IMR-90 (cell line): ENCODE measurements at regions not wholly inside any gene's neighbourhood (a gene's known extent, or its start where the extent isn't known, plus 50 kb on each side); places are given as distances from the start of the nearest gene placed in this dataset.

Source experiments
- ATAC-seq: fragments of 200-7000 bp; cut with Tn5 transposase; 2 replicates; pipeline ENCODE4 v1.9.1; 2020; ENCODE audit warnings: low read depth, mild to moderate bottlenecking, moderate library complexity
- BruUV-seq: library from RNA; stranded (reverse); fragments of 400-500 nt; replicated peaks from 2 replicates; lab custom pipeline; 2021; lab: Mats Ljungman, UMichigan
- CTCF ChIA-PET: fragments of 300-600 bp; formaldehyde crosslinking; extraction: SDS; loops from one replicate; lab custom pipeline; 2021; ENCODE audit warnings: antibody characterized with exemption; lab: Yijun Ruan, JAX
- POLR2A ChIA-PET: fragments of 300-600 bp; sonication (Branson Sonifier 250); formaldehyde crosslinking; loops from one replicate; lab custom pipeline; 2022; ENCODE audit warnings: antibody characterized with exemption; ENCODE audit not compliant: unreplicated experiment; lab: Charles Lee
- DNase-seq: peaks from one replicate; pipeline ENCODE4 v3.0.0; 2013
- H2AFZ ChIP-seq: replicated peaks from 2 replicates; pipeline ENCODE3; 2013; ENCODE audit warnings: low read length, mild to moderate bottlenecking; ENCODE audit not compliant: poor library complexity
- H2AK5ac ChIP-seq: 2 replicates; pipeline ENCODE4 v1.6.1; 2013; ENCODE audit warnings: low read depth, low read length, inconsistent platforms
- H2AK9ac ChIP-seq: replicated peaks from 2 replicates; pipeline ENCODE3; 2013; ENCODE audit warnings: mild to moderate bottlenecking, low read depth, low read length, moderate library complexity; ENCODE audit not compliant: poor library complexity
- H2BK120ac ChIP-seq: 2 replicates; pipeline ENCODE4 v1.6.1; 2013; ENCODE audit warnings: low read depth, low read length, inconsistent platforms
- H2BK15ac ChIP-seq: 3 replicates; pipeline ENCODE4 v1.6.1; 2013; ENCODE audit warnings: low read depth, low read length, inconsistent platforms
- H2BK20ac ChIP-seq: 2 replicates; pipeline ENCODE4 v1.6.1; 2013; ENCODE audit warnings: low read depth, mild to moderate bottlenecking, inconsistent platforms, low read length, moderate library complexity
- H2BK5ac ChIP-seq: 2 replicates; pipeline ENCODE4 v1.6.1; 2013; ENCODE audit warnings: mild to moderate bottlenecking, low read depth, low read length, inconsistent platforms; ENCODE audit not compliant: poor library complexity, severe bottlenecking
- H3K14ac ChIP-seq: replicated peaks from 2 replicates; pipeline ENCODE4 v1.6.1; 2013; ENCODE audit warnings: low read depth, low read length, inconsistent platforms
- H3K18ac ChIP-seq: 2 replicates; pipeline ENCODE4 v1.6.1; 2013; ENCODE audit warnings: low read depth, low read length, control low read depth
- H3K23ac ChIP-seq: 2 replicates; pipeline ENCODE4 v1.6.1; 2013; ENCODE audit warnings: low read depth, low read length, inconsistent platforms
- H3K27ac ChIP-seq: 2 replicates; pipeline ENCODE4 v1.5.1; 2013; ENCODE audit warnings: mild to moderate bottlenecking, control low read depth, low read length; ENCODE audit not compliant: insufficient read depth
- H3K27me3 ChIP-seq: 2 replicates; pipeline ENCODE4 v1.6.1; 2013; ENCODE audit warnings: low read length; ENCODE audit not compliant: control insufficient read depth, insufficient read depth
- H3K36me3 ChIP-seq: 2 replicates; pipeline ENCODE4 v1.6.1; 2013; ENCODE audit warnings: low read length, mixed read lengths; ENCODE audit not compliant: control insufficient read depth, insufficient read depth
- H3K4ac ChIP-seq: 2 replicates; pipeline ENCODE4 v1.6.1; 2013; ENCODE audit warnings: low read depth, low read length, inconsistent platforms
- H3K4me1 ChIP-seq: 2 replicates; pipeline ENCODE4 v1.6.1; 2013; ENCODE audit warnings: low read length, mixed read lengths; ENCODE audit not compliant: control insufficient read depth, insufficient read depth
- H3K4me2 ChIP-seq: 2 replicates; pipeline ENCODE4 v1.6.1; 2013; ENCODE audit warnings: low read depth, mild to moderate bottlenecking, control low read depth, low read length, moderate library complexity
- H3K4me3 ChIP-seq: 2 replicates; pipeline ENCODE4 v1.5.1; 2013; ENCODE audit warnings: low read depth, mild to moderate bottlenecking, control low read depth, low read length, moderate library complexity; ENCODE audit not compliant: insufficient read depth
- H3K56ac ChIP-seq: 2 replicates; pipeline ENCODE4 v1.6.1; 2013; ENCODE audit warnings: low read length, inconsistent platforms; ENCODE audit not compliant: insufficient read depth; ENCODE audit errors: extremely low read depth
- H3K79me1 ChIP-seq, 2 experiments: 2 replicates each; pipeline ENCODE4 v1.6.1; 2013; ENCODE audit warnings: low read length in 2 of 2, inconsistent platforms in 1 of 2, low read depth in 1 of 2
- H3K9ac ChIP-seq: 2 replicates; pipeline ENCODE4 v1.6.1; 2013; ENCODE audit warnings: low read depth, low read length, control low read depth
- H3K9me1 ChIP-seq: 2 replicates; pipeline ENCODE4 v1.6.1; 2013; ENCODE audit warnings: low read length, inconsistent platforms; ENCODE audit not compliant: insufficient read depth
- H3K9me3 ChIP-seq: 2 replicates; pipeline ENCODE4 v1.6.1; 2013; ENCODE audit warnings: low read length; ENCODE audit not compliant: control insufficient read depth, insufficient read depth
- H4K20me1 ChIP-seq: 2 replicates; pipeline ENCODE4 v1.6.1; 2013; ENCODE audit warnings: low read length, inconsistent platforms; ENCODE audit not compliant: insufficient read depth
- H4K5ac ChIP-seq: 2 replicates; pipeline ENCODE4 v1.6.1; 2013; ENCODE audit warnings: mild to moderate bottlenecking, low read depth, low read length, control low read depth
- H4K8ac ChIP-seq, 2 experiments: 2 replicates each; pipeline ENCODE4 v1.6.1; 2013; ENCODE audit warnings: low read depth in 2 of 2, low read length in 2 of 2, control low read depth in 1 of 2, inconsistent platforms in 1 of 2
- H4K91ac ChIP-seq: 2 replicates; pipeline ENCODE4 v1.6.1; 2013; ENCODE audit warnings: low read depth, low read length, inconsistent platforms; ENCODE audit not compliant: insufficient read depth
- BHLHE40 ChIP-seq: fragments of 150-350 bp; IDR thresholded peaks from 2 replicates; pipeline ENCODE4 v1.6.1; 2016; ENCODE audit warnings: mild to moderate bottlenecking, low read depth, low read length
- CEBPB ChIP-seq: IDR thresholded peaks from 2 replicates; pipeline ENCODE4 v1.6.1; 2012; ENCODE audit warnings: low read depth, low read length, improper control_type of control experiment
- CHD1 ChIP-seq: IDR thresholded peaks from 2 replicates; pipeline ENCODE4 v1.6.1; 2012; ENCODE audit warnings: low read depth, low read length, improper control_type of control experiment
- ELK1 ChIP-seq: fragments of 150-350 bp; IDR thresholded peaks from 2 replicates; pipeline ENCODE4 v1.6.1; 2016; ENCODE audit warnings: low read depth, mild to moderate bottlenecking, low read length, moderate library complexity, borderline replicate concordance
- FOS ChIP-seq: fragments of 150-350 bp; IDR thresholded peaks from 2 replicates; pipeline ENCODE4 v1.6.1; 2016; ENCODE audit warnings: low read depth, low read length
- MAFK ChIP-seq: IDR thresholded peaks from 2 replicates; pipeline ENCODE4 v1.6.1; 2012; ENCODE audit warnings: low read depth, low read length, improper control_type of control experiment
- MAZ ChIP-seq: IDR thresholded peaks from 2 replicates; pipeline ENCODE4 v1.6.1; 2012; ENCODE audit warnings: low read depth, mild to moderate bottlenecking, low read length, improper control_type of control experiment, moderate library complexity, borderline replicate concordance
- MXI1 ChIP-seq: IDR thresholded peaks from 2 replicates; pipeline ENCODE4 v1.6.1; 2012; ENCODE audit warnings: low read depth, mild to moderate bottlenecking, low read length, moderate library complexity, borderline replicate concordance
- NFE2L2 ChIP-seq: fragments of 150-350 bp; IDR thresholded peaks from 2 replicates; pipeline ENCODE4 v1.6.1; 2016; ENCODE audit warnings: low read depth, mild to moderate bottlenecking, low read length
- POLR2A ChIP-seq: IDR thresholded peaks from 2 replicates; pipeline ENCODE4 v1.6.1; 2012; ENCODE audit warnings: mild to moderate bottlenecking, low read depth, low read length
- RAD21 ChIP-seq: IDR thresholded peaks from 2 replicates; pipeline ENCODE4 v1.6.1; 2012; ENCODE audit warnings: low read length, improper control_type of control experiment
- RCOR1 ChIP-seq: IDR thresholded peaks from 2 replicates; pipeline ENCODE4 v1.6.1; 2012; ENCODE audit warnings: mild to moderate bottlenecking, low read length, improper control_type of control experiment; ENCODE audit not compliant: insufficient replicate concordance
- RFX5 ChIP-seq: IDR thresholded peaks from 2 replicates; pipeline ENCODE4 v1.8.0; 2012; ENCODE audit warnings: low read depth, mild to moderate bottlenecking, low read length, moderate library complexity
- SMC3 ChIP-seq: fragments of 150-350 bp; IDR thresholded peaks from 2 replicates; pipeline ENCODE4 v1.6.1; 2016; ENCODE audit warnings: low read depth, mild to moderate bottlenecking, antibody characterized with exemption, low read length, moderate library complexity
- USF2 ChIP-seq: fragments of 150-350 bp; IDR thresholded peaks from 2 replicates; pipeline ENCODE4 v1.6.1; 2017; ENCODE audit warnings: mild to moderate bottlenecking, antibody characterized with exemption, low read length, low read depth
- WGBS, 2 experiments: methylation state at CpG; one replicate each; pipeline versions ENCODE4 v1.1.5 to v1.1.7; 2013; ENCODE audit warnings: missing lambda C conversion rate in 2 of 2; ENCODE audit not compliant: insufficient read length in 1 of 2; ENCODE audit errors: extremely low coverage in 2 of 2; 5-methylcytosine and 5-hydroxymethylcytosine counted together
- dilution Hi-C: fragments of 300-500 bp; cut with HindIII; formaldehyde crosslinking; loops from one replicate; pipeline ENCODE4 v1.14.3; 2018; ENCODE audit warnings: low sequenced_read_pairs; ENCODE audit not compliant: unreplicated experiment
- in situ Hi-C: fragments of 300-500 bp; cut with MboI; formaldehyde crosslinking; loops from 3 replicates; pipeline ENCODE4 v1.14.3; 2019; ENCODE audit warnings: low sequenced_read_pairs, inconsistent platforms, mixed read lengths
- intact Hi-C: fragments of 100-400 bp; cut with micrococcal nuclease; formaldehyde crosslinking; loops from 2 replicates; pipeline ENCODE4 v1.10.0; 2022
- TF ChIP-seq, protein P1 (sequence below): conservative IDR thresholded peaks from 2 replicates; pipeline ENCODE4 v1.5.1; 2012; ENCODE audit warnings: mild to moderate bottlenecking, low read depth, low read length, improper control_type of control experiment

DNA sequence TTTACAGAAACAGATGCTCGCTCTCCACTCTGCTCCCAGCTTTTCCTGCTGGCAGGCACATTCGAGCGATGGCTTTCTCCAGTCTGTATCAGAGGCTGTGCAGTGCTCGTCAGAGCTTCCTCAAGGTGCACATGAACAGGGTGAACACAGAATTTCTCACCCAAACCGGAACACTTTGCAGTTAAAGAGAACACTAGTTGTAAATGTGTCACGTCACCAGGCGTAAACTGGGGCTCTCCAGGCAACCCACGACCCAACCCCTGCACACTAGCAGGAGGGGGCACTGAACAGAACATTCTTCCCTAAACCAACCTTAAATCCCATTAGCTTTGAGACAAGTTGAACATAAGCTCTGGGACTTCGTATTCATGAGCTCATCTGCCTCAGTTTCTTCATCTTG lies 119.0 kb downstream of the RMI2 start:
- no peak overlapping the region for H3K18ac ChIP-seq
- ChIA-PET POLR2A (no interaction called here), CTCF (interaction anchor here (0.5 kb wide), 1 partner anchor 18 kb away, joined by 3 read pairs; no protein-coding TSS in a partner anchor)
- dilution Hi-C loops (no loop called here), intact Hi-C loops (no loop called here), in situ Hi-C loops (no loop called here)
- no peak overlapping the region for H3K23ac ChIP-seq
- H3K9ac ChIP-seq, result no peak overlapping the region
- H3K9me3 ChIP-seq, result no peaks in the 10 kb centered on the region
- DNase-seq (no peak), ATAC-seq (no peak)
- H3K79me1 ChIP-seq, result no peaks in the 10 kb centered on the region
- H2BK15ac ChIP-seq, result no peak overlapping the region
- H2BK120ac ChIP-seq, result no peak overlapping the region
- H3K36me3 ChIP-seq, result no peaks in the 10 kb centered on the region
- BruUV-seq, result no TSS peak
- H2AK5ac ChIP-seq, result no peak overlapping the region
- no peak overlapping the region for H3K4ac ChIP-seq
- H3K27me3 ChIP-seq, result peaks cover 24% of the 10 kb centered on the region
- H4K91ac ChIP-seq, result no peak overlapping the region
- no peaks in the 10 kb centered on the region for H3K4me1 ChIP-seq
- no peak overlapping the region for H3K4me3 ChIP-seq
- H4K5ac ChIP-seq, result no peak overlapping the region
- TF ChIP-seq BHLHE40 (no peak), CHD1 (no peak), RCOR1 (no peak), USF2 (no peak), MAZ (no peak), NFE2L2 (no peak), SMC3 (no peak), RFX5 (no peak), MXI1 (no peak), MAFK (no peak), ELK1 (no peak), POLR2A (no peak), FOS (no peak), CEBPB (no peak), RAD21 (no peak)
- TF ChIP-seq, protein P1, sequence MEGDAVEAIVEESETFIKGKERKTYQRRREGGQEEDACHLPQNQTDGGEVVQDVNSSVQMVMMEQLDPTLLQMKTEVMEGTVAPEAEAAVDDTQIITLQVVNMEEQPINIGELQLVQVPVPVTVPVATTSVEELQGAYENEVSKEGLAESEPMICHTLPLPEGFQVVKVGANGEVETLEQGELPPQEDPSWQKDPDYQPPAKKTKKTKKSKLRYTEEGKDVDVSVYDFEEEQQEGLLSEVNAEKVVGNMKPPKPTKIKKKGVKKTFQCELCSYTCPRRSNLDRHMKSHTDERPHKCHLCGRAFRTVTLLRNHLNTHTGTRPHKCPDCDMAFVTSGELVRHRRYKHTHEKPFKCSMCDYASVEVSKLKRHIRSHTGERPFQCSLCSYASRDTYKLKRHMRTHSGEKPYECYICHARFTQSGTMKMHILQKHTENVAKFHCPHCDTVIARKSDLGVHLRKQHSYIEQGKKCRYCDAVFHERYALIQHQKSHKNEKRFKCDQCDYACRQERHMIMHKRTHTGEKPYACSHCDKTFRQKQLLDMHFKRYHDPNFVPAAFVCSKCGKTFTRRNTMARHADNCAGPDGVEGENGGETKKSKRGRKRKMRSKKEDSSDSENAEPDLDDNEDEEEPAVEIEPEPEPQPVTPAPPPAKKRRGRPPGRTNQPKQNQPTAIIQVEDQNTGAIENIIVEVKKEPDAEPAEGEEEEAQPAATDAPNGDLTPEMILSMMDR, result no peak
- no peak overlapping the region for H3K27ac ChIP-seq
- no peak overlapping the region for H2BK5ac ChIP-seq
- 60% methylated on average over 1 of the region's 9 CpGs; no CpG with 5 or more reads in 1 of the 2 experiments for WGBS, 2 experiments
- H4K8ac ChIP-seq, result no peak overlapping the region
- no peak overlapping the region for H2AFZ ChIP-seq
- H3K14ac ChIP-seq, result no peak overlapping the region
- H3K4me2 ChIP-seq, result no peak overlapping the region
- H3K9me1 ChIP-seq, result no peaks in the 10 kb centered on the region; the same call in 1 of the 2 replicates
- no peak overlapping the region for H2AK9ac ChIP-seq
- no peak overlapping the region for H3K56ac ChIP-seq
- H2BK20ac ChIP-seq, result no peak overlapping the region
- no peaks in the 10 kb centered on the region for H4K20me1 ChIP-seq
